HG03159 (cell line): ENCODE measurements at regions not wholly inside any gene's neighbourhood (a gene's known extent, or its start where the extent isn't known, plus 50 kb on each side); places are given as distances from the start of the nearest gene placed in this dataset.
"Not testable (repeated sequence)": the region's sequence is repeated elsewhere in the genome, so short reads cannot be mapped to it uniquely, and the experiment has no call there.

Experiments used
- ATAC-seq: cut with Tn5 transposase; IDR thresholded peaks from one replicate; pipeline ENCODE4 v1.9.1; 2021; ENCODE audit warnings: mild to moderate bottlenecking, moderate library complexity; ENCODE audit not compliant: unreplicated experiment

GRCh38 chr7:69426705-69427104, 171.6 kb upstream of the AUTS2 start:
- no peak for ATAC-seq

- ATAC-seq = no peak
Observed at GRCh38 chr7:69428089-69428488, 170.2 kb upstream of the AUTS2 start.

- no peak for ATAC-seq
Observed at GRCh38 chr7:69429911-69430383, 168.3 kb upstream of the AUTS2 start.

GRCh38 chr7:69430384-69431021, 167.8 kb upstream of the AUTS2 start:
- no peak for ATAC-seq

- no peak for ATAC-seq
Observed at GRCh38 chr7:69431626-69432025, 166.6 kb upstream of the AUTS2 start.

GRCh38 chr7:69432276-69432675, 166.0 kb upstream of the AUTS2 start:
- not testable (repeated sequence) for ATAC-seq

- ATAC-seq = no peak
Observed at GRCh38 chr7:69433081-69433480, 165.2 kb upstream of the AUTS2 start.

GRCh38 chr7:69434398-69434815, 163.9 kb upstream of the AUTS2 start:
- no peak for ATAC-seq

- ATAC-seq = no peak
Observed at GRCh38 chr7:69435711-69436110, 162.6 kb upstream of the AUTS2 start.

- no peak for ATAC-seq
Observed at GRCh38 chr7:69436946-69437345, 161.3 kb upstream of the AUTS2 start.

- no peak for ATAC-seq
Observed at GRCh38 chr7:69438584-69439412, 159.5 kb upstream of the AUTS2 start.

GRCh38 chr7:69439636-69440325, 158.5 kb upstream of the AUTS2 start:
- no peak for ATAC-seq

- ATAC-seq = no peak
Observed at GRCh38 chr7:69440976-69441375, 157.3 kb upstream of the AUTS2 start.

- ATAC-seq = no peak
Observed at GRCh38 chr7:69443136-69443535, 155.1 kb upstream of the AUTS2 start.

GRCh38 chr7:69445541-69445940, 152.7 kb upstream of the AUTS2 start:
- no peak for ATAC-seq

- not testable (repeated sequence) for ATAC-seq
Observed at GRCh38 chr7:69446213-69446612, 152.1 kb upstream of the AUTS2 start.

GRCh38 chr7:69448071-69448470, 150.2 kb upstream of the AUTS2 start:
- ATAC-seq = no peak

- no peak for ATAC-seq
Observed at GRCh38 chr7:69450456-69450855, 147.8 kb upstream of the AUTS2 start.

GRCh38 chr7:69451715-69452114, 146.6 kb upstream of the AUTS2 start:
- ATAC-seq = no peak

GRCh38 chr7:69452797-69453196, 145.5 kb upstream of the AUTS2 start:
- no peak for ATAC-seq

GRCh38 chr7:69457595-69458504, 140.4 kb upstream of the AUTS2 start:
- no peak for ATAC-seq
